B cell (primary cell): ENCODE measurements at regions not wholly inside any gene's neighbourhood (a gene's known extent, or its start where the extent isn't known, plus 50 kb on each side); places are given as distances from the start of the nearest gene placed in this dataset.

ENCODE experiments used
- CTCF ChIP-seq: fragments of 200-600 bp; IDR thresholded peaks from one replicate; pipeline ENCODE4 v1.8.0; 2022; ENCODE audit warnings: antibody characterized with exemption, mild to moderate bottlenecking
- EZH2 ChIP-seq: IDR thresholded peaks from 2 replicates; pipeline ENCODE4 v1.6.1; 2012; ENCODE audit warnings: borderline replicate concordance, low read depth, mild to moderate bottlenecking, moderate library complexity, low read length; ENCODE audit not compliant: insufficient read depth, poor library complexity, severe bottlenecking

GRCh38 chr6:15882915-15883314 lies 220.1 kb upstream of the DTNBP1 start:
- TF ChIP-seq CTCF (no peak), EZH2 (no peak)
